Tibial nerve (tissue), 4 donors: ENCODE measurements at regions not wholly inside any gene's neighbourhood (a gene's known extent, or its start where the extent isn't known, plus 50 kb on each side); places are given as distances from the start of the nearest gene placed in this dataset.
A peak's percentile ranks its signal among the peaks of the same experiment; 100 is the strongest.

Experiments
- DNase-seq, 2 donors: peaks; one replicate each; pipeline ENCODE4 v3.0.0-alpha.2; 2019; ENCODE audit warnings: low spot score in 2 of 2
- H3K27ac ChIP-seq, 4 donors: fragments of 200-600 bp; sonication (generic) in 3 of 4; one replicate each; pipeline ENCODE4 v1.5.1; 2017 to 2019; ENCODE audit warnings: mild to moderate bottlenecking in 1 of 4
- H3K27me3 ChIP-seq, 2 donors: fragments of 200-600 bp; sonication (generic) in 1 of 2; one replicate each; pipeline versions ENCODE4 v1.5.1 to v1.6.0; 2017 to 2019
- H3K36me3 ChIP-seq, 3 donors: fragments of 200-600 bp; sonication (generic); one replicate each; pipeline ENCODE4 v1.5.1; 2018 to 2019
- H3K4me1 ChIP-seq, 4 donors: fragments of 200-600 bp; sonication (generic) in 3 of 4; one replicate each; pipeline ENCODE4 v1.5.1; 2017 to 2019
- H3K4me3 ChIP-seq, 4 donors: fragments of 200-600 bp; sonication (generic) in 3 of 4; one replicate each; pipeline ENCODE4 v1.5.1; 2017 to 2019; ENCODE audit warnings: mild to moderate bottlenecking in 1 of 4, moderate library complexity in 1 of 4
- H3K9me3 ChIP-seq, 4 donors: fragments of 200-600 bp; sonication (generic) in 3 of 4; one replicate each; pipeline ENCODE4 v1.5.1; 2017 to 2019
- CTCF ChIP-seq, 5 experiments: fragments of 200-600 bp in 3 of 5; fragments of 450-650 bp in 2 of 5; sonication (generic) in 3 of 5; IDR thresholded peaks; one replicate each; pipeline ENCODE4 v1.5.1; 2016 to 2019; ENCODE audit warnings: antibody characterized with exemption in 5 of 5, mild to moderate bottlenecking in 3 of 5, moderate library complexity in 2 of 5
- EP300 ChIP-seq, 2 donors: sonication (generic); formaldehyde crosslinking; IDR thresholded peaks; one replicate each; pipeline ENCODE4 v1.6.1; 2017; ENCODE audit warnings: antibody characterized with exemption in 2 of 2, mild to moderate bottlenecking in 1 of 2
- POLR2A ChIP-seq, 2 donors: fragments of 450-650 bp; IDR thresholded peaks; one replicate each; pipeline ENCODE4 v1.6.1; 2017; ENCODE audit warnings: antibody characterized with exemption in 2 of 2, mild to moderate bottlenecking in 2 of 2, moderate library complexity in 2 of 2
- WGBS, 2 donors: methylation state at CpG; one replicate each; pipeline ENCODE4 v1.1.5; 2018; 5-methylcytosine and 5-hydroxymethylcytosine counted together

GRCh38 chr4:108529984-108530905 lies 90.1 kb upstream of the RPL34 start:
- 54% methylated on average over 8 of the region's 8 CpGs for WGBS, 2 donors
- DNase-seq = no peak
- Histone ChIP-seq H3K9me3 (no peaks in the 10 kb centered on the region), H3K27me3 (no peaks in the 10 kb centered on the region), H3K4me1 (peaks cover 0 to 20% (median 9%) of the 10 kb centered on the region in 4 donors), H3K27ac (peak overlapping the region in 1 of 4 donors; percentile 44), H3K4me3 (no peak overlapping the region), H3K36me3 (no peaks in the 10 kb centered on the region)
- TF ChIP-seq EP300 (IDR thresholded peaks at IDR 0.05) = no peak
- TF ChIP-seq CTCF (IDR thresholded peaks at IDR 0.05) = no peak
- TF ChIP-seq POLR2A (IDR thresholded peaks at IDR 0.05) = no peak

- H3K4me3 ChIP-seq = no peak overlapping the region
- H3K27me3 ChIP-seq = no peaks in the 10 kb centered on the region
- H3K27ac ChIP-seq = no peak overlapping the region
- DNase-seq = no peak
- H3K4me1 ChIP-seq = peaks cover 0 to 20% (median 6%) of the 10 kb centered on the region in 4 donors
- TF ChIP-seq EP300 (IDR thresholded peaks at IDR 0.05) = no peak
- TF ChIP-seq CTCF (IDR thresholded peaks at IDR 0.05) = no peak
- TF ChIP-seq POLR2A (IDR thresholded peaks at IDR 0.05) = no peak
- H3K36me3 ChIP-seq = no peaks in the 10 kb centered on the region
- no peaks in the 10 kb centered on the region for H3K9me3 ChIP-seq
- WGBS, 2 donors = 76 to 83% methylated on average over 1 of the region's 1 CpG
Observed at GRCh38 chr4:108529102-108529501, 91.3 kb upstream of the RPL34 start.

GRCh38 chr4:108527723-108528122 lies 92.7 kb upstream of the RPL34 start:
- no peak for TF ChIP-seq POLR2A (IDR thresholded peaks at IDR 0.05)
- TF ChIP-seq CTCF (IDR thresholded peaks at IDR 0.05) = no peak
- TF ChIP-seq EP300 (IDR thresholded peaks at IDR 0.05) = no peak

GRCh38 chr4:108520807-108521206 lies 99.6 kb upstream of the RPL34 start:
- Histone ChIP-seq H3K9me3 (no peaks in the 10 kb centered on the region), H3K4me3 (no peak overlapping the region), H3K4me1 (peaks cover 0 to 14% (median 0%) of the 10 kb centered on the region in 4 donors), H3K27me3 (no peaks in the 10 kb centered on the region), H3K27ac (no peak overlapping the region), H3K36me3 (no peaks in the 10 kb centered on the region)
- DNase-seq = no peak
- TF ChIP-seq EP300 (IDR thresholded peaks at IDR 0.05) (no peak), CTCF (IDR thresholded peaks at IDR 0.05) (no peak), POLR2A (IDR thresholded peaks at IDR 0.05) (no peak)
- WGBS, 2 donors = 86 to 100% methylated on average over 1 of the region's 1 CpG

More at GRCh38 chr4:108527723-108528122, 92.7 kb upstream of the RPL34 start:
- H3K4me3 ChIP-seq = no peak overlapping the region
- no peaks in the 10 kb centered on the region for H3K9me3 ChIP-seq
- H3K27me3 ChIP-seq = no peaks in the 10 kb centered on the region
- peaks cover 0 to 20% (median 6%) of the 10 kb centered on the region in 4 donors for H3K4me1 ChIP-seq
- no peak for DNase-seq
- 83 to 84% methylated on average over 2 of the region's 2 CpGs for WGBS, 2 donors
- H3K27ac ChIP-seq = no peak overlapping the region
- no peaks in the 10 kb centered on the region for H3K36me3 ChIP-seq

- DNase-seq = no peak
Observed at GRCh38 chr4:108519911-108520601, 100.3 kb upstream of the RPL34 start.

More at GRCh38 chr4:108519911-108520601, 100.3 kb upstream of the RPL34 start:
- Histone ChIP-seq H3K4me3 (no peak overlapping the region), H3K4me1 (peaks cover 0 to 14% (median 0%) of the 10 kb centered on the region in 4 donors), H3K27ac (no peak overlapping the region), H3K27me3 (no peaks in the 10 kb centered on the region), H3K36me3 (no peaks in the 10 kb centered on the region), H3K9me3 (no peaks in the 10 kb centered on the region)
- 30 to 35% methylated on average over 4 of the region's 4 CpGs for WGBS, 2 donors
- no peak for TF ChIP-seq CTCF (IDR thresholded peaks at IDR 0.05)
- TF ChIP-seq EP300 (IDR thresholded peaks at IDR 0.05) = no peak
- TF ChIP-seq POLR2A (IDR thresholded peaks at IDR 0.05) = no peak
